Parathyroid adenoma (tissue), 2 donors: ENCODE measurements at regions not wholly inside any gene's neighbourhood (a gene's known extent, or its start where the extent isn't known, plus 50 kb on each side); places are given as distances from the start of the nearest gene placed in this dataset.

Experiments
- H2AFZ ChIP-seq: fragments of 300-600 bp; sonication (generic); one replicate; pipeline ENCODE4 v1.7.0; 2017; ENCODE audit warnings: antibody characterized with exemption, mild to moderate bottlenecking
- H3K27ac ChIP-seq: fragments of 300-600 bp; sonication (generic); one replicate; pipeline ENCODE4 v1.7.0; 2017
- H3K27me3 ChIP-seq: fragments of 300-600 bp; sonication (generic); one replicate; pipeline ENCODE4 v1.7.0; 2017; ENCODE audit warnings: low read length; ENCODE audit not compliant: control insufficient read depth, insufficient read depth
- H3K36me3 ChIP-seq: fragments of 300-600 bp; sonication (generic); one replicate; pipeline ENCODE4 v1.7.0; 2017; ENCODE audit warnings: low read length; ENCODE audit not compliant: control insufficient read depth, insufficient read depth
- H3K4me1 ChIP-seq: fragments of 300-600 bp; sonication (generic); one replicate; pipeline ENCODE4 v1.7.0; 2017; ENCODE audit warnings: control low read depth
- H3K4me2 ChIP-seq: fragments of 300-600 bp; sonication (generic); one replicate; pipeline ENCODE4 v1.7.0; 2017; ENCODE audit warnings: low read length
- H3K4me3 ChIP-seq: fragments of 300-600 bp; sonication (generic); one replicate; pipeline ENCODE4 v1.7.0; 2017; ENCODE audit warnings: low read depth, low read length
- H3K79me2 ChIP-seq: fragments of 300-600 bp; sonication (generic); one replicate; pipeline ENCODE4 v1.7.0; 2017; ENCODE audit warnings: control low read depth
- H3K9ac ChIP-seq: fragments of 300-600 bp; sonication (generic); one replicate; pipeline ENCODE4 v1.7.0; 2017; ENCODE audit warnings: mild to moderate bottlenecking
- H3K9me3 ChIP-seq: fragments of 300-600 bp; sonication (generic); one replicate; pipeline ENCODE4 v1.7.0; 2017; ENCODE audit warnings: low read length; ENCODE audit not compliant: control insufficient read depth
- TF ChIP-seq, protein P1 (sequence below): fragments of 300-600 bp; sonication (generic); IDR thresholded peaks from one replicate; pipeline ENCODE4 v1.7.0; 2017; ENCODE audit warnings: antibody characterized with exemption, mild to moderate bottlenecking
- donor health status: primary hyperparathyroidism.

GRCh38 chr19:27722625-27723024 is 1490.3 kb downstream of the UQCRFS1 start:
- Histone ChIP-seq H3K4me1 (no peaks in the 10 kb centered on the region), H2AFZ (no peak overlapping the region), H3K4me2 (no peak overlapping the region), H3K4me3 (no peak overlapping the region), H3K27me3 (no peaks in the 10 kb centered on the region), H3K27ac (no peak overlapping the region), H3K9ac (no peak overlapping the region), H3K36me3 (peaks cover 3% of the 10 kb centered on the region), H3K79me2 (no peaks in the 10 kb centered on the region), H3K9me3 (no peaks in the 10 kb centered on the region)
- TF ChIP-seq, protein P1, sequence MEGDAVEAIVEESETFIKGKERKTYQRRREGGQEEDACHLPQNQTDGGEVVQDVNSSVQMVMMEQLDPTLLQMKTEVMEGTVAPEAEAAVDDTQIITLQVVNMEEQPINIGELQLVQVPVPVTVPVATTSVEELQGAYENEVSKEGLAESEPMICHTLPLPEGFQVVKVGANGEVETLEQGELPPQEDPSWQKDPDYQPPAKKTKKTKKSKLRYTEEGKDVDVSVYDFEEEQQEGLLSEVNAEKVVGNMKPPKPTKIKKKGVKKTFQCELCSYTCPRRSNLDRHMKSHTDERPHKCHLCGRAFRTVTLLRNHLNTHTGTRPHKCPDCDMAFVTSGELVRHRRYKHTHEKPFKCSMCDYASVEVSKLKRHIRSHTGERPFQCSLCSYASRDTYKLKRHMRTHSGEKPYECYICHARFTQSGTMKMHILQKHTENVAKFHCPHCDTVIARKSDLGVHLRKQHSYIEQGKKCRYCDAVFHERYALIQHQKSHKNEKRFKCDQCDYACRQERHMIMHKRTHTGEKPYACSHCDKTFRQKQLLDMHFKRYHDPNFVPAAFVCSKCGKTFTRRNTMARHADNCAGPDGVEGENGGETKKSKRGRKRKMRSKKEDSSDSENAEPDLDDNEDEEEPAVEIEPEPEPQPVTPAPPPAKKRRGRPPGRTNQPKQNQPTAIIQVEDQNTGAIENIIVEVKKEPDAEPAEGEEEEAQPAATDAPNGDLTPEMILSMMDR: no peak

DNA sequence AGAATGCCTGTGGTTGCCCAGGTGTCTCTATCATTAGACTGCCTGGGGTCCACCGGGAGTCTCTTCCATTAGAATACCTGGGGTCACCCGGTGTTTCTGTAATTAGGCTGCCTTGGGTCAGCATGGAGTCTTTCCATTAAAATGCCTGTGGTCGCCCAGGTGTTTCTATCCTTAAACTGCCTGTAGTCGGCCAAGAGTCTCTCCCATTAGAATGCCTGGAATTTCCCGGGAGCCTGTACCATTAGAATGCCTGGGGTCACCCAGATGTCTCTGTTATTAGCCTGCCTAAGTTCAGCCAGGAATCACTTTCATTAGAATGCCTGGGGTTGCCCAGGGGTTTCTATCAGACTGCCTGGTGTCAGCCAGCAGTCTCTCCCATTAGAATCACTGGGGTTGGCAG is 1492.8 kb downstream of the UQCRFS1 start:
- Histone ChIP-seq H3K27me3 (no peaks in the 10 kb centered on the region), H3K9me3 (no peaks in the 10 kb centered on the region), H3K36me3 (no peaks in the 10 kb centered on the region), H3K9ac (no peak overlapping the region), H3K79me2 (no peaks in the 10 kb centered on the region), H3K4me1 (no peaks in the 10 kb centered on the region), H3K27ac (no peak overlapping the region), H3K4me3 (no peak overlapping the region), H2AFZ (no peak overlapping the region), H3K4me2 (no peak overlapping the region)
- TF ChIP-seq, protein P1: no peak

DNA sequence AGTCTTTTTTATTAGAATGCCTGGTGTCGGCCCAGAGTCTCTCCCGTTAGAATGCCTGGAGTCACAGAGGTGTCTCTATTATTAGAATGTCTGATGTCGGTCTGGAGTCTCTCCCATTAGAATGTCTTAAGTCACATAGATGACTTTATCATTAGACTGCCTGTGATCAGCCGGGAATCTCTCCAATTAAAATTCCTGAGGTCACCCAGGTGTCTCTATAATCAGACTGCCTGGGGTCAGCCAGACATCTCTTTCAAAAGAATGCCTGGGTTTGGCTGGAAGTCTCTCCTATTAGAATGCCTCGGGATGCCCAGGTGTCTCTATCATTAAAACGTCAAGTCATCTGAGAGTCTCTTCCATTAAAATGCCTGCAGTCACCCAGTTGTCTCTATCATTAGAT is 1493.9 kb downstream of the UQCRFS1 start:
- no peak overlapping the region for H3K9ac ChIP-seq
- no peak overlapping the region for H3K4me3 ChIP-seq
- H3K4me2 ChIP-seq: no peak overlapping the region
- no peaks in the 10 kb centered on the region for H3K4me1 ChIP-seq
- no peaks in the 10 kb centered on the region for H3K9me3 ChIP-seq
- no peaks in the 10 kb centered on the region for H3K79me2 ChIP-seq
- no peaks in the 10 kb centered on the region for H3K27me3 ChIP-seq
- no peak overlapping the region for H3K27ac ChIP-seq
- H2AFZ ChIP-seq: no peak overlapping the region
- TF ChIP-seq, protein P1: no peak
- no peaks in the 10 kb centered on the region for H3K36me3 ChIP-seq

DNA sequence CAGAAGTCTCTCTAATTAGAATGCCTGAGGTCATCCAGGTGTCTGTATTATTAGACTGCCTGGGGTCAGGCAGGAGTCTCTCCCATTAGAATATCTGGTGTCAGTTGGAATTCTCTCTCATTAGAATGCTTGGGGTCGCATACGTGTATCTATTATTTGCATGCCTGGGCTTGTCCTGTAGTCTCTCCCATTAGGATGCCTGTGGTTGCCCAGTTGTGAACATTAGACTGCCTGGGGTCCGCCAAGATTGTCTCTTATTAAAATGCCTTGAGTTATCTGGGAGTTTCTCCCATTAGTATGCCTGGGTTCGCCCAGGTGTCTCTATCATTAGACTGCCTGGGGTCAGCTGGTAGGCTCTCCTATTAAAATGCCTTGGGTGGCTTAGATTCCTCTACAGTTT is 1494.7 kb downstream of the UQCRFS1 start:
- H3K36me3 ChIP-seq: no peaks in the 10 kb centered on the region
- no peaks in the 10 kb centered on the region for H3K27me3 ChIP-seq
- H3K4me1 ChIP-seq: no peaks in the 10 kb centered on the region
- TF ChIP-seq, protein P1: no peak
- no peaks in the 10 kb centered on the region for H3K79me2 ChIP-seq
- H3K9me3 ChIP-seq: no peaks in the 10 kb centered on the region
- no peak overlapping the region for H3K4me2 ChIP-seq
- H3K4me3 ChIP-seq: no peak overlapping the region
- H3K9ac ChIP-seq: no peak overlapping the region
- no peak overlapping the region for H2AFZ ChIP-seq
- H3K27ac ChIP-seq: no peak overlapping the region

GRCh38 chr19:27717825-27718224 is 1495.1 kb downstream of the UQCRFS1 start:
- H3K9me3 ChIP-seq: no peaks in the 10 kb centered on the region

More at GRCh38 chr19:27717825-27718224, 1495.1 kb downstream of the UQCRFS1 start:
- Histone ChIP-seq H2AFZ (no peak overlapping the region), H3K27ac (no peak overlapping the region), H3K4me1 (no peaks in the 10 kb centered on the region), H3K79me2 (no peaks in the 10 kb centered on the region), H3K36me3 (no peaks in the 10 kb centered on the region), H3K9ac (no peak overlapping the region), H3K4me3 (no peak overlapping the region), H3K27me3 (no peaks in the 10 kb centered on the region), H3K4me2 (no peak overlapping the region)
- TF ChIP-seq, protein P1: no peak
